GM19467 (cell line): ENCODE measurements at regions not wholly inside any gene's neighbourhood (a gene's known extent, or its start where the extent isn't known, plus 50 kb on each side); places are given as distances from the start of the nearest gene placed in this dataset.
"Not testable (repeated sequence)": the region's sequence is repeated elsewhere in the genome, so short reads cannot be mapped to it uniquely, and the experiment has no call there.

Experiments
- ATAC-seq: cut with Tn5 transposase; IDR thresholded peaks from one replicate; pipeline ENCODE4 v1.9.1; 2021; ENCODE audit warnings: mild to moderate bottlenecking, moderate library complexity; ENCODE audit not compliant: unreplicated experiment

- not testable (repeated sequence) for ATAC-seq
These were observed 871.7 kb downstream of the IGSF11 start for GRCh38 chr3:118162627-118163588.

- no peak for ATAC-seq
These were observed 869.2 kb downstream of the IGSF11 start for GRCh38 chr3:118165413-118165812.

GRCh38 chr3:118167571-118167970 is 867.1 kb downstream of the IGSF11 start:
- ATAC-seq: no peak

DNA sequence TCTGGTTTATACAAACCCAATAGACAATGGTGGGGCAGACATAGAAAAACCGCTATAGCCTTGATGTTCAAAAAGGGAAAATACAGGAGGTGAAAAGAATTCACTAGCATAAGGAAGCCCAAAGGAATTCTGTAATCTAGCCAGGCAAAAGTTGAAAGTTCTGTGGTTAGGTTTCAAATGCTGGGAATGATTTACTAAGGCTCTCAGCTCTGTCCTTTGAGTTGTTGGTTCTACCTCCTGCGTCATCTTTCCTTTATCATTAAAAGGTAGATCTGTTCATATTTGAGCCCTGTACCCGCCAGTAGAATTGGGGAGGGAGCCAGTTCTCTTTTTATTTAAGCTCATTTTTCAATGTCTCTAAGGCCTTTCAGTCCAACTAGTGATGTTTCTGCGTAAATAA is 866.5 kb downstream of the IGSF11 start:
- ATAC-seq: no peak

DNA sequence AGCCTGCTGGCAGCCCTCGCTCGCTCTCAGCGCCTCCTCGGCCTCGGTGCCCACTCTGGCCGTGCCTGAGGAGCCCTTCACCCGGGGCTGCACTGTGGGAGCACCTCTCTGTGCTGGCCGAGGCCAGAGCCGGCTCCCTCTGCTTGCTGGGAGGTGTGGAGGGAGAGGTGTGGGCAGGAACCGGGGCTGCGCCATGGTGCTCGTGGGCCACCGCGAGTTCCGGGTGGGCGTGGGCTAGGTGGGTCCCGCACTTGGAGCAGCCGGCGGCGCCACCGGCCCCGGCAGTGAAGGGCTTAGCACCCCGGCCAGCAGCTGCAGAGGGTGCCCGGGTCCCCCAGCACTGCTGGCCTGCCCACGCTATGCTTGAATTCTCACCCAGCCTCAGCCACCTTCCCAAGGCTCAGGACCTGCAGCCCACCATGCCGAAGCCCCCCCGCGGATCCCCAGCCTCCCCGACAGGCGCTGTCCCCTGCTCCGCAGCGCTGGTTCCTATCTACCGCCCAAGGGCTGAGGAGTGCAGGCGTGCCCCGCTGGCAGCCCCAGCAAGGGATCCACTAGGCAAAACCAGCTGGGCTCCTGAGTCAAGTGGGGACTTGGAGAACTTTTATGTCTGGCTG is 863.3 kb downstream of the IGSF11 start:
- no peak for ATAC-seq

GRCh38 chr3:118180853-118181252 is 853.8 kb downstream of the IGSF11 start:
- no peak for ATAC-seq

- ATAC-seq: no peak
These were observed 853.4 kb downstream of the IGSF11 start for GRCh38 chr3:118181274-118181673.

DNA sequence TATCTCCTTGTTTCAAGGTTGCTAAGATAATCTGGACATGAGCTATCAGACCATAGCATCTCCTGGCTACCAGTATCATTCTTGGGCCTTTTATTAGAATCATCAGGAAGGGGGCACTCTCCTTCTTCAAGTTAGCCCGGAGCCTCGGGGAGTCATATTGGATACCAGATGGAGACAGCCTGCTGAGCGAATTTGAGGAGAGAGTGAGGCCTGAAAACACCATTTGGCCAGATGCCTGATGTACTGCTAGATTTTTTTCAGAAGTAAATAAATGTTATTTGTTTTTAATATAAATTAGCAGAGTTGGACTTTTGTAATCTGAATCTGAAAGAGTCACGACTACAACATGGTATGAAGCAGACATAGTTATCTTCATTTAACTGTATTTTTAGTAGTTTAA is 848.6 kb downstream of the IGSF11 start:
- ATAC-seq: no peak

DNA sequence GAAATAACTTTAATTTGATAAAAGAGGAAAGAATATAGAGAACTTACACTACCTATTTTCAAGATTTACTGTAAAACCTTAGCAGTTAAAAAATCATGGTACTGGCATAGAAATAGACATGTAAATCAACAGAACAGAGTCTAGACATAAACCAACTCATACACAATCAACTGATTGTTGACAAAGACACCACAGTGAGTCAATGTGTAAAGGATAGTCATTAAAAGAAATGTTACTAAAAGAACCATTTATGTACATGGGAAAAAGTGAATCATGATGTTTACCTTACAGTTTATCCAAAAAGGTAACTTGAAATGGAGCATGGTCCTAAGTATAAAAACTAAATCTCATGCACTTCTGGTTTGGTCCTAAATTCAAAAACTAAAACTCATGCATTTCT is 847.4 kb downstream of the IGSF11 start:
- ATAC-seq: no peak

- ATAC-seq: no peak
These were observed 838.5 kb downstream of the IGSF11 start for GRCh38 chr3:118196183-118196582.

DNA sequence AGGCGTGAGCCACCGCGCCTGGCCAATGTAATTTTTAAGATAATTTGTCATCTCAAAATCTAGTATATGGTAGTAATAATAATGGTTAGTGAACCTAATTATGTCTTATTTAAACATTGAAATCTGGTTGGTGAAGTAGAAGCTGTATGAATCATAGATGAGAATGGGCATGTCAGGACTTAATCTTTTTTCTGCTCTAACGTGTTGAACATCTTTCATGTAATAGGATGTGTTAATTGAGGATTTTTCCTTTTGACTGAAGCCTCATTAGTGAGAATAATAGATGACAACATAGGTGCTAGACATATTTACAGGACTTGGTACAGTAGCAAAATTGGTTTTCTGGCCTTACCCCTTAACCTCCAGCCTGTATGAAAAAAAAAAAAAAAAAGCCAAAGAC is 835.6 kb downstream of the IGSF11 start:
- ATAC-seq: no peak

DNA sequence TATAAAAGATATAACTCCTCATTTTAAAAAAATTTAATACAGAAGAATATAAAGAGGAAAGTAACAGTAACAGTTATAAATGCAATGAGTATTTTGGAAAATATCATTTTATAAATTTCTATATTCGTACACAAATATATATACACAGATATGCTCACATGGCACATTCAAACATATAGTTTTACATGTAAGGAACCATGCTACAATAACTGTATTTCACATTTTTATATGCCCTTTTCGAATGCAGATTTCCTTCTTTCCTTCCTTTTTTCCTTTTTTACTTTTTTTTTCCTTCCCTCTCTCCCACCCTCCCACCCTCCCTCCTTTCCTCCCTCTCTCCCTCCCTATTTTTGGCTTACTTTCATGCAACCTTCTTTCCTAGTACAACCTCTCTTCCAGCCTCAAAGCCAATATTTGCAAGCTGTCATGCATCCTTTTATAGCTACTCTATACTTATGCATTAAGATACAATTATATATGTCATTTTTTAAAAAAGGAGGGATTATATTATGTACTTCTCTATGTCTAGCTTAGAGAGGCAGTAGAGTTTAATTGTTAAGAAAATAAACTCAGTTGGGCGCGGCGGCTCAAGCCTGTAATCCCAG is 830.5 kb downstream of the IGSF11 start:
- no peak for ATAC-seq

GRCh38 chr3:118207271-118207670 is 827.4 kb downstream of the IGSF11 start:
- no peak for ATAC-seq

DNA sequence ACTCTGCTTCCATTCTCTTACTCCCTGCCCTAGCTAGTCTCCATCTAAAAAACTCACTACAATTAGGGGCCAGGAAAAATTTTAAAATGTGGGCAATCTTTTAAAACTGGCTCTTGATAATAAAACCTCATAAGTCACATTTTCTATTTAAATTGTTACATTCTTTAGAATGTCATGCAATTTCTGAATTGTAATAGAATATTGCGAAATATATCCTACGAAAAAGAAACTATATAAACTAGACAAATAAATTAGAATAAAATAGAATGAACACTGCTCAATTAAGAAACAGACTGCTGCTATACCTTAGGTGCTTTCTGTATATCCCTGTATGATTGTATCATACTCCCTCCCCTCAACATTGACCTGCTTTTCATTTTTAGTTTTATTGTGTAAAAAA is 826.0 kb downstream of the IGSF11 start:
- no peak for ATAC-seq

- ATAC-seq: no peak
These were observed 820.8 kb downstream of the IGSF11 start for GRCh38 chr3:118213892-118214291.

- ATAC-seq: no peak
These were observed 808.4 kb downstream of the IGSF11 start for GRCh38 chr3:118226206-118226605.

DNA sequence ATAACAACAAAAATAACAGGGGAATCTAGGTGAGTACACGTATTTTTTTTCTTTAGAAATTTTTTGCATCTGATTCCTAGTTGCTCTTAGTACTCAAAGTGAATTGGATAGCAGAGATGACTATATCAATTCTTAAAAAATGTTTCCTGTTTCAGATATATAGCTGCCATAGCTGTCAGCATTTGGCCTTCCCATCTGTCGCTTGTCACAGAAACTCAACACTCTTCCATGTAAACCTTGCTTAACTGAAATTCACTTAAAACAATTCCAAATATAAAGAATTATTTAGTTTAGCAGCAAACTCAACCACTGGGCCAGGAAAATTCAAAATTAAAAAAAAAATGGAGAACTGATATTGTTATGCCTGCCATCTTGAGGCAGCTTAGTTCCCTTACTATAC is 807.5 kb downstream of the IGSF11 start:
- no peak for ATAC-seq

DNA sequence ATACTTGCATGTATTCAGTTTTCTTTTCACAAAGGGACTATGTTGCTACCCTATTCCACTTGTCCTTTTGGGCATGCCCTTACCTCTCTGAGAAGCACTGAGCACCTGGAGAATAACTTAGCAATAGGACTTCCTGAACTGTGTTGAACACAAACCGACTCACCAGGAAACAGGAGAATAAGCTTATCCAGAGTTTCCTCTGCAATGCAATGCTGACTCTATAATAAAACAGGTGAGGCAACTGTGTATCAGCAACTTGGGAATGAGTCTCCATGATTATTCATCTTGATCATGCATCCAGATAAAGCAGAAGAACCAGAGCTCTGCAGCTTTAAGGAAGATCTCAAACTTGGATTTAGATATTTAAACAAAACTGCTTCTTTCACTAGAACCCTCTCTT is 806.5 kb downstream of the IGSF11 start:
- ATAC-seq: no peak

- no peak for ATAC-seq
These were observed 805.5 kb downstream of the IGSF11 start for GRCh38 chr3:118229196-118229595.

- ATAC-seq: no peak
These were observed 803.1 kb downstream of the IGSF11 start for GRCh38 chr3:118231578-118231977.

GRCh38 chr3:118239253-118239652 is 795.4 kb downstream of the IGSF11 start:
- no peak for ATAC-seq

DNA sequence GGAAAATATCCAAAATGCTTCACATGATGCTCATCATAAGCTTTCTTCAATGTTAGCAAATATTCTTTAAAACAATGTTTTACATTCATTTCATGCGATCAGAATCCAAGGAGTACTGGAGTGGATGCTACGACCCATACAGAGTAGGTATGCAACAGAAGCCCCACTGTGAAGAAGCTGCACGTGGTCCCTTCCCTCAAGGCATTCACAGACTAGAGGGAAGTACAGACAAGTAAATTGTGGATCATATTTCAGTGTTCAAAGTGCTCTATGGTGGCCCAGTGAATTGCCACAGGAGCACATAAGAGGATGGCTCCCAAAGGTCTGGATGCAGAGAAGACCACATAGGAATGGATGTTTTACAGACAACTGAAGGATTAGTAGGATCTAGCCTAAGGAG is 789.9 kb downstream of the IGSF11 start:
- no peak for ATAC-seq
